ENCODE measurements at regions not wholly inside any gene's neighbourhood (a gene's known extent, or its start where the extent isn't known, plus 50 kb on each side); places are given as distances from the start of the nearest gene placed in this dataset.

GRCh38 chr3:72353236-72354128, 494.8 kb downstream of the SHQ1 start:
- DNase-seq, result no peak

- no peak for DNase-seq
Measured at GRCh38 chr3:72352176-72352575, 496.1 kb downstream of the SHQ1 start.

GRCh38 chr3:72351536-72351935, 496.7 kb downstream of the SHQ1 start:
- DNase-seq, result no peak

GRCh38 chr3:72350761-72351505, 497.3 kb downstream of the SHQ1 start:
- DNase-seq, result no peak

GRCh38 chr3:72348357-72348756, 499.9 kb downstream of the SHQ1 start:
- DNase-seq, result no peak

GRCh38 chr3:72347819-72348319, 500.4 kb downstream of the SHQ1 start:
- no peak for DNase-seq

GRCh38 chr3:72346526-72346926, 501.7 kb downstream of the SHQ1 start:
- no peak for DNase-seq

- no peak for DNase-seq
Measured at GRCh38 chr3:72345980-72346379, 502.3 kb downstream of the SHQ1 start.

GRCh38 chr3:72345237-72345878, 502.9 kb downstream of the SHQ1 start:
- DNase-seq, result no peak

GRCh38 chr3:72344647-72345046, 503.6 kb downstream of the SHQ1 start:
- no peak for DNase-seq

- DNase-seq, result no peak
Measured at GRCh38 chr3:72344236-72344635, 504.0 kb downstream of the SHQ1 start.

GRCh38 chr3:72343078-72343477, 505.2 kb downstream of the SHQ1 start:
- DNase-seq, result no peak

- no peak for DNase-seq
Measured at GRCh38 chr3:72342450-72342849, 505.8 kb downstream of the SHQ1 start.

GRCh38 chr3:72341920-72342319, 506.3 kb downstream of the SHQ1 start:
- DNase-seq, result no peak

GRCh38 chr3:72341380-72341770, 506.9 kb downstream of the SHQ1 start:
- no peak for DNase-seq

- no peak for DNase-seq
Measured at GRCh38 chr3:72340476-72341379, 507.5 kb downstream of the SHQ1 start.

- DNase-seq, result no peak
Measured at GRCh38 chr3:72340056-72340455, 508.2 kb downstream of the SHQ1 start.

- no peak for DNase-seq
Measured at GRCh38 chr3:72339670-72340030, 508.6 kb downstream of the SHQ1 start.

- DNase-seq, result no peak
Measured at GRCh38 chr3:72338942-72339669, 509.1 kb downstream of the SHQ1 start.

- DNase-seq, result no peak
Measured at GRCh38 chr3:72338082-72338941, 509.9 kb downstream of the SHQ1 start.

- no peak for DNase-seq
Measured at GRCh38 chr3:72337480-72337855, 510.8 kb downstream of the SHQ1 start.

All from NCI-H1105 treated with DMSO at 0.1 percent for 48 hours (cell line).